GM19193 (cell line): ENCODE measurements at regions not wholly inside any gene's neighbourhood (a gene's known extent, or its start where the extent isn't known, plus 50 kb on each side); places are given as distances from the start of the nearest gene placed in this dataset.

ENCODE experiments used
- POLR2A ChIP-seq: IDR thresholded peaks from 4 replicates; pipeline ENCODE4 v1.6.1; 2011; ENCODE audit not compliant: insufficient read depth, insufficient read length; ENCODE audit errors: extremely low read depth

DNA sequence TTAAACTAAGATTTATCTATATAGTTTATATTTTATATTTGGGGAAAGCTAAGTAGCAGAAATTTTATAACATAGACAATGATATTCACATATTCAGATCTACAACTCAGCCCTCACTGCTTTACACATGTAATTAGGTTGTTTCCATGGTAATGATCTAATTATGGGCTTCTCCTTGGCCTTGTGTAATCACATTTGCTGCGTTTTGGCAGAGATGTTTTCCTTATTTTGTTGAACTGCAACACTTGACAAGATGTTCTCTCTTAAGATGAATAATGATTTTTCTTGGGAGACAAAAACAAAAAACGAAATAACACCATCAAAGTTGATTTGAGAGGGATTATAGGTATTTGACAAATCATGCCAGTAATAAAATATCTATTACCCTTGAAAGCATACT, 635.6 kb upstream of the TBL1XR1 start:
- no peak for TF ChIP-seq POLR2A

DNA sequence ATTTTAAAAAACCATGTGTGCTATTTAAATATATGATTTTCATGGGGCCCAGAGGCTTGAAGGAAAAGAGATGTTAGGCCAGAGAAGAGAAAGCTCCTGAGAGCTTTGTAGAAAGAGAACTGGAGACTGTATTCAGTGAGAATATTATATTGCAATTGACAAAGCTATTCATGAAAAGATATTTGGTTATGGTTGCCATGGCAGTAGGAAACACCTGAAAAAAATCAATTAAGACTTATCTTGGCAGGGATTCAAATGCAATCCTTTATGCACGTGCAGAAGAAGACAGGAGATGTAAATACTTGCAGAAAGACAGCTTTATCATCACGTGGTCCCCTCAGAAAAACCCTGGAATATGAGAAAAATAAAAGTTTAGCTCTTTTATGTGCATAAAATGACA, 636.0 kb upstream of the TBL1XR1 start:
- TF ChIP-seq POLR2A, result no peak

DNA sequence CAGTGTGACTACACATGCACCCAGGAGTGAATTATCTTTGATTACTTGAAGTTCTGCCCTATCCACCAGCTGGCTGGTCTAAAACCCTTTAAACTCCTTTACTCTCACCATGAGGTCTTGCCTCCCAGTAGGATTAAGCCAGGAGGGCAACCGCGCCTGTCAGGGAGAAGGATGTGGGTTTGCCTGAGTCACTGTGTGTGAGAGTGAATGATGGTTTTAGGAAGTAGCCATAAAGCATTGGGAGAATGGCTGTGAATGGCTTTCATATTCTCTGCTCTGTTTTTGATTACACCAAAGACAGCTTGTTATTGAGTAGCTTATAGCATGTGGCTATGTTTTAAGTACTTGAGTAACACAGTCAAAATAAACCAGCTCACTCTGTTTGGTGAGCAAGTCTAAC, 637.7 kb upstream of the TBL1XR1 start:
- TF ChIP-seq POLR2A, result no peak

DNA sequence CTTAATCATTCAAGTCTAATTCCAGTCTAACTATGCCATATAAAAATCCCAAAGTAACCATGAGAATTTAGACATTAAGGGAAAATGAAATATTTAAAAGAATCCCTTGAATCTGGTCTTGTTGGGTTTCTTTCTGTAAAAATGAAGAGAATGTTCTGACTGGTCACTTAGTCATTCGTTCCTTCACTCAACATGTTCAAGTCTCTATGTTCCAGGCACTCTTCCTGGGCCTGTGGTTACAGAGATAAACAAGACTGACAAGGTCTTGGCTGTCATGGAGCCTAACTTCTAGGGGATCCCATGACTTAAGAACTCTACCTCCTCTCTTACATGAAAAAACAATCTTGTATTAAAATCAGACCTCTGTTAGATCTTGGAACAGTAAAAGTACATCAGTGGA, 638.6 kb upstream of the TBL1XR1 start:
- no peak for TF ChIP-seq POLR2A

DNA sequence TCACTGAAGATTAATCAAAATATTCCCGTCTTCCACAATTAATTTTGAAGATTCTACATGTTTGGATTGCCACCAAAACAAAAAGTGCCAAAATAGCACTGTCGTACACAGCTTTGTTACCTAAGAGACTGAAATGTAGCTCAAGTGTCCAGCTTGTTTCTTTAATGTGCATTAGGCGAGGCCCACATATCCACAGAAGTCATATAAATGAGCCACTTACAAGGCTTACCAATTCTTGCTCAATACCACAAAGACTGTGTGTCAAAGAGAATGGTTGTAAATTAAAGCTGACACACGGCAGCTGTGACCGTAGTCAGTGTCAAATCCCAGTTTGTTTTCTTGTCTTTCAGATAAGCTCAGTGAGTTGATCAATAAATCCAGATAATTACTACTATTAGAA, 639.4 kb upstream of the TBL1XR1 start:
- TF ChIP-seq POLR2A, result no peak

DNA sequence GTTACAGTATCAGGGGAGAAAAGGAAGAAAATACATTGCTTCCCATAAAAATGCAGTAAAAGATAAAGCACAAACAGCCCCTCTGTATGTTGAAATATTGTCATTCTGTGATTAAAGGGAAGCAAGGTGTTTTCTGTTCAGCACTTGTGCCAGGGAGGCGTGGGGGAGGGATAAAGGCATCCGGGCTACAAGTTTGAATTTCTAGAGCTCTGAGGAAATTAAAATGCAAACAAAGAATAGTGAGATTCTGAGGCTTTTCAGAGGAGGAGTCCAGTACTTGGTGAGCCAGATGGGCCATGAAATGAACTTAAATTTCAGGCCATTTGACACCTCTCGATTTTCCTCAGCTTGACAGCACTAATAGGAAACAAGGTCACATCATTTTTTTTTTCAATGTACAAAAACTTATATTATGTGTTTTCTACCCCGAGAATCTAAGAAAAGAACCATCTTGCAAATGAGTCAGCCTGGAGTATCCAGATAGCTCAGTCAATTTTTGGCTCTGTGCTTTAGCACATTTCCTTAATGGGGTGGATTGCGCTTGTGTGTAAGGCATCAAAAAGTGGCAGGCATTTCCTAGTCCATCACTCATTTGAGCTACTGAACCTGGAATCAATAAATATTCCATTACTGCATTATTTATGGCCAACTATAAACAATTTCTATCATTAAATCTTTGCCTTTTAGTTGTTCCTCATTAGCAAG, 640.8 kb upstream of the TBL1XR1 start:
- TF ChIP-seq POLR2A, result no peak

DNA sequence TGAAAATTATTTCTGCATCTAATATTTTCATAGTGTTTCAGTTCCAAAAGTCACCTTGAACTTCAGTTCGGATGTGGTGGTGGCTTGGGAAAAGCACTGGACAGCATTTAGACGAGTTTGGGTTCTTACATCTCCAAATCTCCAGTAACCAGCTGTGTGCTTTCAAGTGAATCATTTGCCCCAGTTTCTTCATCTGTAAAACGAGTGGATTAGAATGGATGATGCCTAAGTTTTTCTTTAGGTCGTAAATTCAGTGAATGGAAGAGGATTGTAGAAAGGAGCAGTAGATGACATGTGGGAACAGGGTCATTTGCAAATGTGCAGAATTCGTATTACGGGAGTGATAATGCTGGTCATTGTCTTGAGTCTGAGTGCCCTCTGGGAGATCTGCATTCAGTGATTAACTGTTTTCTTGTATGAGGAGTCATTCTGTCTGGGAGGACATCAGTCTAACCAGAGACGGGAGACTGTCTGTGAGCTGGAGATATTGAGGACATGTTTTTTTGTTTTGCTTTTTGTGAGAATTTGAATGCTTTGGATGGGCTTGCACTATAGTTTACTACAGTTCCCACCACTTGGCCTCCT, 641.6 kb upstream of the TBL1XR1 start:
- no peak for TF ChIP-seq POLR2A

DNA sequence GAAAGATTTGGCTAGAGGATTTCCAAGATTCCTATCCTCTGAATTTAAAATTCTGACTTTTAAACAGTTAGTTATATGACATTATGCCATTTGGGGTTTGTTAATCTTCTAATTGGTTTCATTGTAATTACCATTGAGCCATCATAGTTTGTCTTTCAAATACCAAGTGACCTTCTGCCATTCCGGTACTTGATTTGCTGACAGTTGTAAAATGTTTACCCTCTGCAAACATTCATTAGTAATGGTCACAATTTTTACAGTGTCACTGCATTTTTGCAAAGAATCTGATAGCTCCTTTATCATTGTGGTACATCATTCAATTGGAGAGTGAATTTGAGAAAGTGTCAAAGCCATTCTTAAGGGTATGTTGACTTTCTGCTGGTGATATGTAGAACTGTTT, 645.0 kb upstream of the TBL1XR1 start:
- TF ChIP-seq POLR2A, result no peak

DNA sequence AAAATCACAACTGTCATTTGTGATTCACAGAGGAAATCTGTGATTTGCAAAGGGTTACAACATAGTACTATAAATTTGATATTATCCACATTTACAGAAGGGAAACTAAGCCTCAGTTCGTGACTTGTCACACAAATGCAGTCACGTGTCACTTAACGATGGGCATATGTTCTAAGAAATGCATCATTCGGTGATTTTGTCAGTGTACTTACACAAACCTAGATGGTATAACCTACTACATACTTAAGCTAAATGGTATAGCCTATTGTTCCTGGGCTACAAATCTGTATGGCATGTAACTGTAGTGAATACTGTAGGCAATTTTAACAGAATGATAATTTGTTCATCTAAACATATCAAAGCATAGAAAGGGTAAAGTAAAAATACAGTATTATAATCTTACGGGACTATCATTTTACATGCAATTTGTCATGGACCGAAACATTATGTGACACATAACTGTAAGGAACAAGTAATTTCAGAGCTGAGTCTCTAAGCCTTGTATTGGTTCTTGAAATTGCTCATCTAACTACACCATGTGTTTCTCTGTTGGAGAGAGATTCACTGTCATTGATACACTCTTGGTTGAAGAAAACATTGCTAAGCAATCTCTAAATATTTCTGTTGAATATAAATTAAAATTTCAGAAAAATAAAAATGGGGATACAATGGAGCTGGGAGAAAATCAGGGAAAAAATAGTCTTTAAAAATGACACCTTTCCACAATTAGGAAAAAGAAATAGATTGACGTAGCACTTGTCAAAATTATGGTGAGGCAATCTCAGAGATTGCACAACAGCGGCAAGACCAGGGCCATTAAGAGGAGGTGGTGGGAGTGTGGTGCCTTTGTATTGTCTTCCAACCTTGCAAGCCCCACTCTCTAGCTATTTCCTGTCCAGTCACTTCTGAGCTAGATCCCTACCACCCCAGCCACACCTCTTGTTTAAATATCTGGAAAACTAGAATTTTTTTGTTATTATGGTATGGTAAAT, 645.8 kb upstream of the TBL1XR1 start:
- TF ChIP-seq POLR2A, result no peak

DNA sequence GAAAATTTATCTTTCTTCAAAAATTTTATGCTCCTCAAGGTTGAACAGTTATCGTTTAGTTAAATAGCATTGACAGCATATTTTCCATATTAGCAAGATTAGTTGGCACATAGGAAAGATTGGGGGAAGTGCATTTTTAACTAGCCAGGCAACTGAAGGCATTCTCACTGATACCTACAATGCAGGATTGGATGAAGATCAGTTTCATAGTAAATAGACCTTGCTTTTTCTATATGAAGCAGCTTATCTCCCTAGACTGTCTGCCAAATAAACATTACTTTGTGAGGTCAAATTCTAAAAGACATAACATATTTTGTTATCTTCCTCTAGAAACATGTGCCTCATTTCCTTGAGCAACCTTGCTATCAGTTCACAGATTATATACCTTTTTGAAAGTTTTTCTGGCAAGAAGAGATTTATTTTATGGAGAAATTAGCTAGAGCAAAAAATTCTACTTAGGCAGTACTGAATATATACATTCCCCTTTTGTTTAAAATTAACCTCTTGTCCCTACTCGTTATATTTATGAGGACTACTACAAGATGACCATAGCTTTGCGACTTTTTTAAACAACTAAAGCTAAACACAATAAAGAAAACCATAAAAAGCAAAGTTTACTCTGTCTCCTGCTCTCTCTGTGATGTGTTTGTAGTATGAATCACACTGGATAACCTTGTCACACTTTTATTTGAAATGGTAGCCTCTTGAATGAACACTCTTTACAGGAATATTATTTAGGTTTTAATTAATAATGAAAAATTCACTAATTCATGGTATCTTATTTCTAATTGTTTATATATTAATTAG, 654.9 kb upstream of the TBL1XR1 start:
- TF ChIP-seq POLR2A, result no peak

DNA sequence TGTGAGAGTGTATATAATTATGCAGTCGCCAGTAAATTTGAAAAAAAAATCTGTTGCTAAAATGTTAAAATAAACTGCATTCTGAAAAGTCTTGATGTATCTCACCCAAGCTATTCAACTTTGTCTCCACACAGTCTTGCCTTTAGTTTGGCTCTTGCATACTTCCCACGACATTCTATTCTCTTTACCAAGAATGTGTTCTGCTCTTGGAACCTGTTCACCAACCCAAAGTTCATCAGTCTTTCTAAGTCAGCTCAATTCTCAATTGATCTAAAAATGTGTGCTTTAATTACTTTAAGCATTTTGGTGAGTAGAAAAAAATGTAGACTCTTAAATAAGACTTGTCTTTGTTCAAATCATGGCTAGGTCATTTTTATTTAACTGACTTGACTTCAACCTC, 657.7 kb upstream of the TBL1XR1 start:
- no peak for TF ChIP-seq POLR2A

DNA sequence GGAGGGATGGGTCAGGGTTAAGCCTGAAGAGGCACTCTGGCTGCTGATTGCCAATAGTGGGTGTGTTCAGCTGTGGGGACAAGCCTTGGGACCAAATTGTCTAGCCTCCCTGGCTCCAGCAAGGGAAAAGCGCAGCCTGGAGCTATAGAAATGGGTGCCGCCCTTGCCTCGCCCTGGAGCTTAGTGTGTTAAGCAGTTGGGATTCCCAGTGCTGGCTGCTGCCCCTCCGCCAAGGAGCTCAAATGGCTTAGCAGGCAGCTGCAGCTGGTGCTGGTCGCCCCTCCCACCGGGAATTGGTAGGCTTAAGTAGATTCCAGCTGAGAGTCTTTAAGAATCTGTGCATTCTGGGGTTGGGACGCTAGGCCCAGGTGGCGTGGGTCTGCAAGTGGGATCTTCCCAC, 662.9 kb upstream of the TBL1XR1 start:
- TF ChIP-seq POLR2A, result no peak

DNA sequence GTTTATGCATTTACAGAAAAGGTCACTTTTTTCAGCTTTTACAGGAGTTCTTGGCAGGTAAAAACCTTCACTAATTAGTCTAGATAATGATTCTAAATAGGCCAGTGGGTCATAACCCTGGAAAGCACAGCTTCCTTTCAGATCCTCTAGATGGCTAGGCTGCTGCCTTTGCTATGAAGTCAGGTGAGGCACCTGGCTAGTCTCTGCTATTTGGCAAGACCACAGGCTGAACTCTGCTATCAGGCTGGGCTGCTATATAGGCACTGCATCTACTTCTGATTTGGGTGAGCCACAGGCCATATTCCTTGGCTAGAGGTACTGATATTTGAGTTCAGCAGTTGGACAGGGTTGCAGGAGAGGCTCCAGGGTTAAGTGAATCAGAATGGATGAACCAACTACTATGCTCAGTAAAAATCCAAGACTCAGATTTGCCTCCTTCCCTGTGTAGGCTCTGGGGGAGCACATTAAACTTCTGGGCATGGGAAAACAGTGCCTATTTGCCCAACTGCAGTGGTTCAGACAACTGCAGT, 665.7 kb upstream of the TBL1XR1 start:
- no peak for TF ChIP-seq POLR2A

DNA sequence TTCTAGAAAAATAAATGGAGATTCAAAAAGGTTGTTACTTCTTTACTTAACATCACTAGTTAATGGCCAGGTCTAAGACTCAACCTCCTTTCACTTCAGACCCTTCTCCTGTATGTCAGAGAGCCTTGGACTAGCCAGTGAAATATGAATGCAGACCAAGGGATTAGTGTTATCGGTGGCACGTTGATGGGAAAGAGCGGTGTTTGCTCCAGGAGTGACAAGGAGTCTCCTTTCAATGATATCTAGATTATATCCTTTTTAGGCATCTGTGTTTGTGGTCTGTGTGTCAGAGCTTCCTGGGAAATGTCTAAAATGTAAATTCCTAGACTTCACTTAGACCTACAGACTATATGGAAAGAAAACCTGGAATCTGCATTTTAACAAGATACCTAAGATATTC, 658.0 kb upstream of the KCNMB2 start:
- no peak for TF ChIP-seq POLR2A

DNA sequence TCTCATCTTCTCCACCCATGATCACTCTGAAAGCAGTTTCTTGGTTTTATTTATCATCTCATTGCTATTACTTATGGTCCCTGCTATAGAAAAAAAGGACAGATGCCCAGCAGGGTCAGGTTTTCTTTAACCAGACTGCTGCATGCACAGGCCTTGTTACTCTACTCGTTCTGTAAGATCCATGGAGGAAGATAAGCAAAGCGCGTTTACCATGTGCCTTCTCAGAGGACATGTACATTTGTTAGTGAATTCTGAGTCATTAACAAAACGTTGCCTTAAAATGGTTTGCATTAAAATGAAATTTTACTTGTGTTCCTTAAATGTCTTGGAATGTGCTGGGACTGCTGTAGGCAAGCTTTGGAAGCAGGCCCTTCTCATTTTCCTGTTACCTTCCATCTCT, 657.3 kb upstream of the KCNMB2 start:
- no peak for TF ChIP-seq POLR2A

DNA sequence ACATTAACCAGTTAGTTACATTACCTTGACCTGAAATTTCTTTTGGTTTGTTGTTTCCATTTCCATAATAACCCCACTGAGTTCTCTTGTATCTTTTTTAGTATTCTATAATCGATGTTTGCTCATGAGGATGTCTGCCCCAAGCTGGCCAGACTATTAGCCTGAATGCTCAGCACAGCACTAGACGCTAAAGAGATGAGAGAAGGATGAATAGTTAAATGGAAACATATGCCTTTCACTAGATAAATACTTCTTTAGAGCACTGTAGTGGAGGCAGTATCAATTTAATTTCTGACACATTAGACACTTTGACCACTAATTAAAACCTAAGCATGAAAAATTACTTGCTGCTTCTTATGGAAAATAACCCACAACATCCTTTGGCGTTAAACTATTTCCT, 654.9 kb upstream of the KCNMB2 start:
- no peak for TF ChIP-seq POLR2A
